Tibial nerve (tissue), 3 donors: ENCODE measurements at regions not wholly inside any gene's neighbourhood (a gene's known extent, or its start where the extent isn't known, plus 50 kb on each side); places are given as distances from the start of the nearest gene placed in this dataset.

Experiments used
- POLR2A ChIP-seq, 2 donors: fragments of 450-650 bp; IDR thresholded peaks; one replicate each; pipeline ENCODE4 v1.6.1; 2017; ENCODE audit warnings: antibody characterized with exemption in 2 of 2, mild to moderate bottlenecking in 2 of 2, moderate library complexity in 2 of 2
- TF ChIP-seq, protein P1 (sequence below), 5 experiments: fragments of 200-600 bp in 3 of 5; fragments of 450-650 bp in 2 of 5; sonication (generic) in 3 of 5; IDR thresholded peaks; one replicate each; pipeline ENCODE4 v1.5.1; 2016 to 2019; ENCODE audit warnings: antibody characterized with exemption in 5 of 5, mild to moderate bottlenecking in 3 of 5, moderate library complexity in 2 of 5

DNA sequence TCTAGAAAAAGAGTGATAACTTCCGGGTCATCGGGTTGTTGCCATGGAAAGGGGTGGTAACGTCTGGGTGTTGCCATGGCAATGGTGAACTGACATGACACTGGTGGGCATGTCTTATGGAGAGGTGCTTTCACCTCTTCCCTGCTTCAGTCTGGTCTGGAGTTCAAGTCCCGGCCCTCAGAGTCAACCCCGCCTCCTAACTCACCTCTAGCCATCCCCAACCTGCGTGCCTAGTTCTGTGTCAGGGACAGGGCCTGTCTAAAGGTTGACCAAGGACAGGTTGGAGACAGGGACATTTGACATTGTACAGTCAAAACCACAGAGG is 96.0 kb downstream of the LSM3 start:
- TF ChIP-seq, protein P1, sequence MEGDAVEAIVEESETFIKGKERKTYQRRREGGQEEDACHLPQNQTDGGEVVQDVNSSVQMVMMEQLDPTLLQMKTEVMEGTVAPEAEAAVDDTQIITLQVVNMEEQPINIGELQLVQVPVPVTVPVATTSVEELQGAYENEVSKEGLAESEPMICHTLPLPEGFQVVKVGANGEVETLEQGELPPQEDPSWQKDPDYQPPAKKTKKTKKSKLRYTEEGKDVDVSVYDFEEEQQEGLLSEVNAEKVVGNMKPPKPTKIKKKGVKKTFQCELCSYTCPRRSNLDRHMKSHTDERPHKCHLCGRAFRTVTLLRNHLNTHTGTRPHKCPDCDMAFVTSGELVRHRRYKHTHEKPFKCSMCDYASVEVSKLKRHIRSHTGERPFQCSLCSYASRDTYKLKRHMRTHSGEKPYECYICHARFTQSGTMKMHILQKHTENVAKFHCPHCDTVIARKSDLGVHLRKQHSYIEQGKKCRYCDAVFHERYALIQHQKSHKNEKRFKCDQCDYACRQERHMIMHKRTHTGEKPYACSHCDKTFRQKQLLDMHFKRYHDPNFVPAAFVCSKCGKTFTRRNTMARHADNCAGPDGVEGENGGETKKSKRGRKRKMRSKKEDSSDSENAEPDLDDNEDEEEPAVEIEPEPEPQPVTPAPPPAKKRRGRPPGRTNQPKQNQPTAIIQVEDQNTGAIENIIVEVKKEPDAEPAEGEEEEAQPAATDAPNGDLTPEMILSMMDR (IDR thresholded peaks at IDR 0.05): no peak
- TF ChIP-seq POLR2A (IDR thresholded peaks at IDR 0.05): no peak
